ENCODE measurements at regions not wholly inside any gene's neighbourhood (a gene's known extent, or its start where the extent isn't known, plus 50 kb on each side); places are given as distances from the start of the nearest gene placed in this dataset.

- Histone ChIP-seq H2AFZ (ENCODE audit: low read depth, low read length) (no peak overlapping the region), H3K4me1 (replicated peaks in 1 of 2; ENCODE audit: control insufficient read depth in 2 of 2, insufficient read depth in 2 of 2, low read length in 2 of 2) (no peaks in the 10 kb centered on the region), H3K9me3 (replicated peaks; ENCODE audit: control insufficient read depth, insufficient read depth, low read depth, low read length) (no peaks in the 10 kb centered on the region), H3K4me3 (no peak overlapping the region), H4K20me1 (replicated peaks; ENCODE audit: control insufficient read depth, insufficient read depth, low read length) (no peaks in the 10 kb centered on the region), H3K79me2 (ENCODE audit: control insufficient read depth, insufficient read depth, low read length) (no peaks in the 10 kb centered on the region), H3K9me1 (ENCODE audit: control insufficient read depth, insufficient read depth, low read length) (no peaks in the 10 kb centered on the region), H3K36me3 (ENCODE audit: control insufficient read depth, insufficient read depth, low read length) (no peaks in the 10 kb centered on the region), H3K27ac (ENCODE audit: extremely low read depth, low read depth, low read length) (no peak overlapping the region), H3K4me2 (ENCODE audit: insufficient read depth, low read length) (no peak overlapping the region), H3K9ac (ENCODE audit: insufficient read depth in 1 of 2, low read depth in 2 of 2, low read length in 2 of 2) (no peak overlapping the region), H3K27me3 (ENCODE audit: control insufficient read depth in 2 of 2, insufficient read depth in 2 of 2, low read length in 2 of 2) (no peaks in the 10 kb centered on the region; a peak in 1 of 5 replicates)
- in situ Hi-C loops (cut with MboI), result no loop called here
- ChIA-PET CTCF (ENCODE audit: low intra/inter-chr PET ratio) (no interaction called here), POLR2A (no interaction called here)
- no TSS peak for BruUV-seq (replicated peaks)
- FAIRE-seq, result no peak
- ATAC-seq, result no peak
- intact Hi-C loops (cut with micrococcal nuclease), result no loop called here
- DNase-seq (ENCODE audit: extremely low read depth in 1 of 4, low spot score in 3 of 4), result no peak
- no peak for TF ChIP-seq ZBED1 (IDR thresholded peaks at IDR 0.05)
- TF ChIP-seq ZNF398 (CRISPR knock-in tag; IDR thresholded peaks at IDR 0.05), result no peak
- no peak for TF ChIP-seq SOX6 (IDR thresholded peaks at IDR 0.05)
- no peak for TF ChIP-seq CBFA2T3 (IDR thresholded peaks at IDR 0.05)
- TF ChIP-seq ARID1B (IDR thresholded peaks at IDR 0.05), result no peak
- no peak for TF ChIP-seq ZNF780A (CRISPR knock-in tag; IDR thresholded peaks at IDR 0.05)
- no peak for TF ChIP-seq LEF1 (IDR thresholded peaks at IDR 0.05)
- TF ChIP-seq MED1 (CRISPR knock-in tag; IDR thresholded peaks at IDR 0.05; ENCODE audit: borderline replicate concordance), result no peak
- no peak for TF ChIP-seq PML (IDR thresholded peaks at IDR 0.05; ENCODE audit: low read length)
- TF ChIP-seq ZNF408 (CRISPR knock-in tag; IDR thresholded peaks at IDR 0.05; ENCODE audit: low read depth), result no peak
- TF ChIP-seq ZBTB9 (CRISPR knock-in tag; IDR thresholded peaks at IDR 0.05), result no peak
- no peak for TF ChIP-seq ZNF644 (tag; IDR thresholded peaks at IDR 0.05; ENCODE audit: low read depth)
- no peak for TF ChIP-seq POLR2AphosphoS5 (IDR thresholded peaks at IDR 0.05; ENCODE audit: control insufficient read depth, insufficient read depth, low read depth, low read length)
- TF ChIP-seq ZMIZ1 (IDR thresholded peaks at IDR 0.05; ENCODE audit: low read depth in 2 of 2, low read length in 2 of 2), result no peak
- no peak for TF ChIP-seq GMEB1 (CRISPR knock-in tag; IDR thresholded peaks at IDR 0.05)
- TF ChIP-seq CBFB (CRISPR knock-in tag; IDR thresholded peaks at IDR 0.05), result no peak
Observed at GRCh38 chr3:157816296-157816695, 289.9 kb downstream of the SHOX2 start.
